Fibroblast of lung (primary cell): ENCODE measurements at regions not wholly inside any gene's neighbourhood (a gene's known extent, or its start where the extent isn't known, plus 50 kb on each side); places are given as distances from the start of the nearest gene placed in this dataset.
"Not testable (repeated sequence)": the region's sequence is repeated elsewhere in the genome, so short reads cannot be mapped to it uniquely, and the experiment has no call there.

Source experiments
- DNase-seq, 2 donors: peaks; one replicate each; pipeline versions ENCODE4 v3.0.0 to v3.0.0-alpha.2; 2010; ENCODE audit warnings: low read depth in 2 of 2
- H2AFZ ChIP-seq: 2 replicates; pipeline ENCODE4 v1.5.1; 2012; ENCODE audit warnings: low read length, control low read depth, inconsistent platforms
- H3K27ac ChIP-seq: 2 replicates; pipeline ENCODE4 v1.5.1; 2011; ENCODE audit warnings: low read length, control low read depth; ENCODE audit not compliant: insufficient read depth
- H3K27me3 ChIP-seq: 2 replicates; pipeline ENCODE4 v1.5.1; 2011; ENCODE audit warnings: mild to moderate bottlenecking, low read length; ENCODE audit not compliant: control insufficient read depth, insufficient read depth
- H3K36me3 ChIP-seq: 2 replicates; pipeline ENCODE4 v1.5.1; 2011; ENCODE audit warnings: low read length; ENCODE audit not compliant: control insufficient read depth, insufficient read depth
- H3K4me1 ChIP-seq: 2 replicates; pipeline ENCODE4 v1.5.1; 2011; ENCODE audit warnings: low read length; ENCODE audit not compliant: control insufficient read depth, insufficient read depth; ENCODE audit errors: extremely low read depth
- H3K4me2 ChIP-seq: 2 replicates; pipeline ENCODE4 v1.5.1; 2011; ENCODE audit warnings: low read length, control low read depth; ENCODE audit not compliant: insufficient read depth; ENCODE audit errors: extremely low read depth
- H3K4me3 ChIP-seq, 4 experiments: fragments of 200-600 bp in 1 of 4; sonication (generic) in 1 of 4; replicated peaks in 1 of 4; 2 replicates each; pipeline ENCODE4 v1.5.1; 2011 to 2016; ENCODE audit warnings: low read length in 4 of 4, low read depth in 3 of 4, mild to moderate bottlenecking in 3 of 4, control low read depth in 2 of 4, inconsistent platforms in 1 of 4, mixed read lengths in 1 of 4; ENCODE audit not compliant: insufficient read depth in 1 of 4; ENCODE audit errors: control extremely low read depth in 1 of 4
- H3K79me2 ChIP-seq: 2 replicates; pipeline ENCODE4 v1.5.1; 2012; ENCODE audit warnings: mild to moderate bottlenecking, low read length, inconsistent platforms; ENCODE audit not compliant: control insufficient read depth, insufficient read depth
- H3K9ac ChIP-seq: 2 replicates; pipeline ENCODE4 v1.5.1; 2011; ENCODE audit warnings: mild to moderate bottlenecking, low read length, control low read depth; ENCODE audit not compliant: insufficient read depth
- H3K9me3 ChIP-seq: 2 replicates; pipeline ENCODE4 v1.5.1; 2012; ENCODE audit warnings: low read depth, low read length; ENCODE audit not compliant: control insufficient read depth, insufficient read depth
- H4K20me1 ChIP-seq: 2 replicates; pipeline ENCODE4 v1.5.1; 2011; ENCODE audit warnings: low read length; ENCODE audit not compliant: control insufficient read depth, insufficient read depth; ENCODE audit errors: extremely low read depth
- CTCF ChIP-seq, 2 donors: IDR thresholded peaks in 1 of 2; conservative IDR thresholded peaks in 1 of 2; 1 replicate in 1 of 2; 2 replicates in 1 of 2; pipeline ENCODE4 v1.5.1; 2011 to 2012; ENCODE audit warnings: low read length in 2 of 2, control low read depth in 1 of 2, inconsistent platforms in 1 of 2, low read depth in 1 of 2, mild to moderate bottlenecking in 1 of 2
- EZH2 ChIP-seq: IDR thresholded peaks from 2 replicates; pipeline ENCODE4 v1.5.1; 2012; ENCODE audit warnings: low read length, control low read depth, mild to moderate bottlenecking; ENCODE audit errors: missing control alignments

- H3K79me2 ChIP-seq, result no peaks in the 10 kb centered on the region
- no peak overlapping the region for H3K27ac ChIP-seq
- H2AFZ ChIP-seq, result no peak overlapping the region
- H3K36me3 ChIP-seq, result no peaks in the 10 kb centered on the region
- H3K9ac ChIP-seq, result no peak overlapping the region
- TF ChIP-seq CTCF (conservative IDR thresholded peaks at IDR 0.05 in 1 of 2, IDR thresholded peaks at IDR 0.05 in 1 of 2; ENCODE audit: low read depth in 1 of 2, low read length in 2 of 2), result no peak
- TF ChIP-seq EZH2, result no peak
- DNase-seq, result peak in 1 of 2 donors; percentile 7
- H3K27me3 ChIP-seq, result no peaks in the 10 kb centered on the region
- H3K4me3 ChIP-seq, result no peak overlapping the region
- no peaks in the 10 kb centered on the region for H4K20me1 ChIP-seq
- H3K4me2 ChIP-seq, result no peak overlapping the region
- H3K9me3 ChIP-seq, result no peaks in the 10 kb centered on the region
- H3K4me1 ChIP-seq, result no peaks in the 10 kb centered on the region
Observed at GRCh38 chr11:7186190-7186589, 65.5 kb upstream of the SYT9 start.

- Histone ChIP-seq H3K79me2 (no peaks in the 10 kb centered on the region), H3K4me2 (no peak overlapping the region), H3K9ac (no peak overlapping the region), H4K20me1 (no peaks in the 10 kb centered on the region), H3K27me3 (no peaks in the 10 kb centered on the region), H3K9me3 (no peaks in the 10 kb centered on the region), H3K4me1 (no peaks in the 10 kb centered on the region), H3K36me3 (no peaks in the 10 kb centered on the region), H2AFZ (no peak overlapping the region), H3K4me3 (no peak overlapping the region), H3K27ac (no peak overlapping the region)
- no peak for TF ChIP-seq CTCF (conservative IDR thresholded peaks at IDR 0.05 in 1 of 2, IDR thresholded peaks at IDR 0.05 in 1 of 2; ENCODE audit: low read depth in 1 of 2, low read length in 2 of 2)
- TF ChIP-seq EZH2, result no peak
- no peak for DNase-seq
Observed at GRCh38 chr11:7186676-7187075, 65.0 kb upstream of the SYT9 start.

- H3K4me1 ChIP-seq, H4K20me1 ChIP-seq, H3K4me3 ChIP-seq, H3K9ac ChIP-seq, DNase-seq, H3K4me2 ChIP-seq, H3K9me3 ChIP-seq, H3K79me2 ChIP-seq, H3K36me3 ChIP-seq, H2AFZ ChIP-seq, H3K27ac ChIP-seq, H3K27me3 ChIP-seq: not testable (repeated sequence)
Observed at GRCh38 chr11:7192785-7193184, 58.9 kb upstream of the SYT9 start.
